GM19023 (cell line): ENCODE measurements at regions not wholly inside any gene's neighbourhood (a gene's known extent, or its start where the extent isn't known, plus 50 kb on each side); places are given as distances from the start of the nearest gene placed in this dataset.

Experiments
- ATAC-seq: cut with Tn5 transposase; IDR thresholded peaks from one replicate; pipeline ENCODE4 v1.9.1; 2021; ENCODE audit warnings: mild to moderate bottlenecking, moderate library complexity; ENCODE audit not compliant: unreplicated experiment

DNA sequence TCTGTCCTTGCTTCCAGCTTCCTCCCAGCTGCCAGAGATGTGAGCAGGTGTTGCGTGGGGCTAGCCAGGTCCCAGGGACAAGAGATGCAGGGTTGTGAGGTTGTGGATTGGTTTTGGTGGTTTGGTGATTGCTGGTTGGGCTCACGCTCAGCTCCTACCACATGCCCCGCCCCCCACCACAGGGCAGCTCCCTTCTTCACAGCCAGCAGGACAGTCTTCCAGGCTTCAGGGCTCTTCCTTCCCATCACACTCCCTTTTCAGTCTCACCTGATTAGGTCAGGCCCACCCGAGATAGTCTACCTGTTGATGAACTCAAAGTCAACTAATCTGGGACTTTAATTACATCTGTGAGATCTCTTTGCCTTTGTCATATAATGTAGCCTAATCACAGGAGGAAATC, 52.0 kb upstream of the GLI2 start:
- no peak for ATAC-seq

- ATAC-seq: no peak
Measured at GRCh38 chr2:120684289-120685065, 51.2 kb upstream of the GLI2 start.

DNA sequence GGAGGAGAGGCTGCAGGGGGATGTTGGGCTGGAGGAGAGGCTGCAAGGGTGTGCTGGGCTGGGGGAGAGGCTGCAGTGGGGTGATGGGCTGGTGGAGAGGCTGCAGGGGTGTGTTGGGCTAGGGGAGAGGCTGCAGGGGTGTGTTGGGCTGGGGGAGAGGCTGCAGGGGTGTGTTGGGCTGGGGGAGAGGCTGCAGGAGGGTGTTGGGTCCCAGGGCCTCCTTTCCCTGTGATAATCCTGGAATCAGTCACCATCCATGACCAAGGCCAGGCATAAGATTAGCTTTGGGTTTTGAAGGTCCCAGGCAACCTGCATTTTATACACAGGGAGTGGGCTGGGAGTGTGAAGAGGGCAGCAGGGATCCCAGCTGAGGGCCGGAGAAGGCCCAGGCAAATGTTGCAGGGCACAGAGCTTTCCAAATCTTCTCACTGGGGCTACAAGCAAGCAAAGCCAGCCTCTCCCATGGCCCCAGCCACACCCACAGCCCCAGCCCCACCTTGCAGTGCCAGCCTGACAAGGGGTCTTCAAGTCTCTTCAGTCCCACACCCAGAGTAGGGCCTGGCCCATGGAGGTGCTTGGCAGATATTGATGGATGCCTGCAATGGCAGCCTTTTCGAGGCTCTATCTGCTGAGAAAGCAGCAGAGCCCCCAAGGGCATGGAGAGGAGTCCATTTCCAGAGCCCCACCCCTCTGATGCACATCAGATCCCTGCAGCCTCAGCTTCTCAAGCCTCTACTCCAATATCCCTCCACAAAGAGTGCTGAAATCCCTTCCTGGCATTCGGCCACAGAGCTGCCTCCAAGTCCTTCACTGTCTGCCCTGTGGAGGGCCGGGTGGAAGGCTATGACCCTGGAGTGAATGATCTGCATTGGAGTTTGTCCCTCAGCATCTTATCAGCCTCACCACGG, 50.3 kb upstream of the GLI2 start:
- no peak for ATAC-seq
